Neural cell (in vitro differentiated cells): ENCODE measurements at regions not wholly inside any gene's neighbourhood (a gene's known extent, or its start where the extent isn't known, plus 50 kb on each side); places are given as distances from the start of the nearest gene placed in this dataset.

ENCODE experiments used
- H2AFZ ChIP-seq: fragments of 200-600, 300-800 bp; sonication (generic), shearing (Covaris generic); 2 replicates; pipeline ENCODE4 v1.6.0; 2014; ENCODE audit warnings: low read depth, mild to moderate bottlenecking, antibody characterized with exemption, low read length, moderate library complexity
- H3F3A ChIP-seq: fragments of 200-600 bp; shearing (Covaris generic); 2 replicates; pipeline ENCODE4 v1.6.1; 2016; ENCODE audit warnings: mild to moderate bottlenecking, moderate library complexity, mixed read lengths, antibody characterized with exemption, low read length; ENCODE audit not compliant: insufficient read depth, poor library complexity, severe bottlenecking
- H3K27ac ChIP-seq: fragments of 200-600, 300-800 bp; sonication (generic), shearing (Covaris generic); 2 replicates; pipeline ENCODE4 v1.5.1; 2014; ENCODE audit warnings: mild to moderate bottlenecking, low read length, moderate library complexity
- H3K27me3 ChIP-seq: fragments of 300-800, 200-600 bp; sonication (generic), shearing (Covaris generic); 2 replicates; pipeline ENCODE4 v1.6.0; 2014; ENCODE audit warnings: mild to moderate bottlenecking, low read depth, low read length, moderate library complexity; ENCODE audit not compliant: insufficient read depth
- H3K36me3 ChIP-seq: fragments of 300-800, 200-600 bp; sonication (generic), shearing (Covaris generic); 2 replicates; pipeline ENCODE4 v1.5.1; 2014; ENCODE audit warnings: mild to moderate bottlenecking, antibody characterized with exemption, low read length, moderate library complexity; ENCODE audit not compliant: insufficient read depth
- H3K4me2 ChIP-seq: fragments of 300-800, 200-600 bp; sonication (generic), shearing (Covaris generic); 2 replicates; pipeline ENCODE4 v1.6.0; 2014; ENCODE audit warnings: mild to moderate bottlenecking, low read length
- H3K4me3 ChIP-seq: fragments of 300-800, 200-600 bp; sonication (generic), shearing (Covaris generic); 2 replicates; pipeline ENCODE4 v1.5.1; 2014; ENCODE audit warnings: mild to moderate bottlenecking, low read length, moderate library complexity
- H3K79me2 ChIP-seq: fragments of 200-600 bp; shearing (Covaris generic); replicated peaks from 2 replicates; pipeline ENCODE4 v1.6.0; 2014; ENCODE audit warnings: mild to moderate bottlenecking, low read length, moderate library complexity; ENCODE audit not compliant: insufficient read depth
- H3K9ac ChIP-seq: fragments of 300-800, 200-600 bp; sonication (generic), shearing (Covaris generic); 2 replicates; pipeline ENCODE4 v1.6.1; 2016; ENCODE audit warnings: mild to moderate bottlenecking, low read length, mixed read lengths
- H3K9me2 ChIP-seq: fragments of 200-600 bp; shearing (Covaris generic); 2 replicates; pipeline ENCODE4 v1.6.1; 2016; ENCODE audit warnings: mild to moderate bottlenecking, low read length, mixed read lengths; ENCODE audit not compliant: insufficient read depth
- H3K9me3 ChIP-seq: fragments of 200-600, 300-800 bp; sonication (generic), shearing (Covaris generic); 2 replicates; pipeline ENCODE4 v1.6.1; 2016; ENCODE audit warnings: mild to moderate bottlenecking, mixed run types, low read length, moderate library complexity, mixed read lengths
- H4K20me1 ChIP-seq: fragments of 200-600 bp; shearing (Covaris generic); 2 replicates; pipeline ENCODE4 v1.6.1; 2016; ENCODE audit warnings: mild to moderate bottlenecking, mixed run types; ENCODE audit not compliant: insufficient read depth
- CTCF ChIP-seq: fragments of 450-650 bp; IDR thresholded peaks from 2 replicates; pipeline ENCODE4 v1.5.1; 2014; ENCODE audit warnings: antibody characterized with exemption, mild to moderate bottlenecking, moderate library complexity; ENCODE audit not compliant: poor library complexity, severe bottlenecking
- EP300 ChIP-seq: fragments of 450-650 bp; conservative IDR thresholded peaks from 2 replicates; pipeline ENCODE4 v1.6.1; 2014; ENCODE audit warnings: antibody characterized with exemption, mild to moderate bottlenecking, moderate library complexity; ENCODE audit not compliant: poor library complexity, severe bottlenecking
- EZH2 ChIP-seq: fragments of 200-600, 300-800 bp; shearing (Covaris generic), sonication (generic); IDR thresholded peaks from 2 replicates; pipeline ENCODE4 v1.6.1; 2014; ENCODE audit warnings: antibody characterized with exemption, low read length, borderline replicate concordance, mild to moderate bottlenecking; ENCODE audit not compliant: insufficient read depth, poor library complexity, severe bottlenecking
- MXI1 ChIP-seq: fragments of 450-650 bp; conservative IDR thresholded peaks from 2 replicates; pipeline ENCODE4 v1.6.1; 2014; ENCODE audit warnings: antibody characterized with exemption, mild to moderate bottlenecking; ENCODE audit not compliant: poor library complexity, severe bottlenecking
- POLR2AphosphoS5 ChIP-seq: IDR thresholded peaks from 2 replicates; pipeline ENCODE4 v1.6.1; 2012
- RAD21 ChIP-seq: fragments of 450-650 bp; conservative IDR thresholded peaks from 2 replicates; pipeline ENCODE4 v1.6.1; 2014; ENCODE audit warnings: antibody characterized with exemption, mild to moderate bottlenecking, moderate library complexity
- REST ChIP-seq: IDR thresholded peaks from 2 replicates; pipeline ENCODE4 v1.6.1; 2012; ENCODE audit warnings: borderline replicate concordance
- SMC3 ChIP-seq: fragments of 450-650 bp; conservative IDR thresholded peaks from 2 replicates; pipeline ENCODE4 v1.6.1; 2014; ENCODE audit warnings: antibody characterized with exemption, mild to moderate bottlenecking, moderate library complexity; ENCODE audit not compliant: poor library complexity
- TAF1 ChIP-seq: IDR thresholded peaks from 2 replicates; pipeline ENCODE4 v1.6.1; 2012; ENCODE audit warnings: low read depth

GRCh38 chr21:16241016-16241415 is 511.2 kb downstream of the USP25 start:
- no peak for TF ChIP-seq CTCF
- no peak for TF ChIP-seq RAD21
- no peak for TF ChIP-seq MXI1
- no peak for TF ChIP-seq EP300
- no peak overlapping the region for H3K9ac ChIP-seq
- no peaks in the 10 kb centered on the region for H3F3A ChIP-seq
- no peaks in the 10 kb centered on the region for H3K36me3 ChIP-seq
- H3K9me3 ChIP-seq = no peaks in the 10 kb centered on the region
- no peaks in the 10 kb centered on the region for H3K27me3 ChIP-seq
- H3K4me3 ChIP-seq = no peak overlapping the region
- no peak overlapping the region for H3K4me2 ChIP-seq
- no peaks in the 10 kb centered on the region for H4K20me1 ChIP-seq
- no peak overlapping the region for H2AFZ ChIP-seq
- H3K9me2 ChIP-seq = no peaks in the 10 kb centered on the region
- no peaks in the 10 kb centered on the region for H3K79me2 ChIP-seq
- no peak overlapping the region for H3K27ac ChIP-seq

- TF ChIP-seq MXI1 (no peak), EZH2 (no peak), REST (no peak), EP300 (no peak), RAD21 (no peak), TAF1 (no peak)
- H4K20me1 ChIP-seq = no peaks in the 10 kb centered on the region
- no peak overlapping the region for H3K9ac ChIP-seq
- H2AFZ ChIP-seq = no peak overlapping the region
- H3K4me2 ChIP-seq = no peak overlapping the region
- no peaks in the 10 kb centered on the region for H3K9me3 ChIP-seq
- H3K79me2 ChIP-seq = no peaks in the 10 kb centered on the region
- H3K27me3 ChIP-seq = no peaks in the 10 kb centered on the region
- H3F3A ChIP-seq = no peaks in the 10 kb centered on the region
- H3K27ac ChIP-seq = no peak overlapping the region
- H3K36me3 ChIP-seq = no peaks in the 10 kb centered on the region
- H3K4me3 ChIP-seq = no peak overlapping the region
- no peaks in the 10 kb centered on the region for H3K9me2 ChIP-seq
These were observed 511.7 kb downstream of the USP25 start for GRCh38 chr21:16241479-16241963.

- H3K79me2 ChIP-seq = no peaks in the 10 kb centered on the region
- H3K27ac ChIP-seq = no peak overlapping the region
- H3K9me3 ChIP-seq = no peaks in the 10 kb centered on the region
- H3F3A ChIP-seq = no peaks in the 10 kb centered on the region
- H3K36me3 ChIP-seq = no peaks in the 10 kb centered on the region
- no peak overlapping the region for H3K4me2 ChIP-seq
- H3K4me3 ChIP-seq = no peak overlapping the region
- no peaks in the 10 kb centered on the region for H3K27me3 ChIP-seq
- no peak overlapping the region for H2AFZ ChIP-seq
- no peaks in the 10 kb centered on the region for H4K20me1 ChIP-seq
- no peak overlapping the region for H3K9ac ChIP-seq
- H3K9me2 ChIP-seq = no peaks in the 10 kb centered on the region
- TF ChIP-seq MXI1 (no peak), RAD21 (no peak), POLR2AphosphoS5 (no peak), EP300 (no peak), REST (no peak), TAF1 (no peak), EZH2 (no peak), CTCF (no peak), SMC3 (no peak)
These were observed 513.6 kb downstream of the USP25 start for GRCh38 chr21:16243396-16243795.
